ENCODE measurements at regions not wholly inside any gene's neighbourhood (a gene's known extent, or its start where the extent isn't known, plus 50 kb on each side); places are given as distances from the start of the nearest gene placed in this dataset.
"Not testable (repeated sequence)": the region's sequence is repeated elsewhere in the genome, so short reads cannot be mapped to it uniquely, and the experiment has no call there.

- no peak for DNase-seq
Measured at GRCh38 chr3:132084982-132085381, 50.2 kb upstream of the CPNE4 start.

- no peak for DNase-seq
Measured at GRCh38 chr3:132087356-132087755, 52.5 kb upstream of the CPNE4 start.

GRCh38 chr3:132088291-132088690, 53.5 kb upstream of the CPNE4 start:
- no peak for DNase-seq

- no peak for DNase-seq
Measured at GRCh38 chr3:132090921-132091320, 56.1 kb upstream of the CPNE4 start.

GRCh38 chr3:132116601-132117000, 81.8 kb upstream of the CPNE4 start:
- no peak for DNase-seq

GRCh38 chr3:132117642-132118041, 82.8 kb upstream of the CPNE4 start:
- DNase-seq: no peak

GRCh38 chr3:132119531-132119930, 84.7 kb upstream of the CPNE4 start:
- DNase-seq: no peak

GRCh38 chr3:132124096-132124495, 89.3 kb upstream of the CPNE4 start:
- DNase-seq: no peak

GRCh38 chr3:132124651-132125284, 90.0 kb upstream of the CPNE4 start:
- no peak for DNase-seq

GRCh38 chr3:132134611-132135010, 99.8 kb upstream of the CPNE4 start:
- no peak for DNase-seq

- no peak for DNase-seq
Measured at GRCh38 chr3:132135628-132136333, 101.0 kb upstream of the CPNE4 start.

- no peak for DNase-seq
Measured at GRCh38 chr3:132136334-132136716, 101.5 kb upstream of the CPNE4 start.

- not testable (repeated sequence) for DNase-seq
Measured at GRCh38 chr3:132136902-132137301, 102.1 kb upstream of the CPNE4 start.

GRCh38 chr3:132145833-132146232, 111.0 kb upstream of the CPNE4 start:
- no peak for DNase-seq

GRCh38 chr3:132154619-132155018, 119.8 kb upstream of the CPNE4 start:
- no peak for DNase-seq

GRCh38 chr3:132159145-132159544, 124.3 kb upstream of the CPNE4 start:
- no peak for DNase-seq

- DNase-seq: no peak
Measured at GRCh38 chr3:132160198-132160597, 125.4 kb upstream of the CPNE4 start.

GRCh38 chr3:132161608-132162007, 126.8 kb upstream of the CPNE4 start:
- no peak for DNase-seq

GRCh38 chr3:132164469-132165092, 129.8 kb upstream of the CPNE4 start:
- no peak for DNase-seq

- no peak for DNase-seq
Measured at GRCh38 chr3:132167870-132168269, 133.1 kb upstream of the CPNE4 start.

- DNase-seq: no peak
Measured at GRCh38 chr3:132174500-132174899, 139.7 kb upstream of the CPNE4 start.

- DNase-seq: no peak
Measured at GRCh38 chr3:132180337-132180791, 136.8 kb upstream of the ACP3 start.

- no peak for DNase-seq
Measured at GRCh38 chr3:132183811-132184210, 133.4 kb upstream of the ACP3 start.

GRCh38 chr3:132187746-132188145, 129.5 kb upstream of the ACP3 start:
- no peak for DNase-seq

Data from left hindlimb (tissue), 1 donor.